RWPE2 (cell line): ENCODE measurements at regions not wholly inside any gene's neighbourhood (a gene's known extent, or its start where the extent isn't known, plus 50 kb on each side); places are given as distances from the start of the nearest gene placed in this dataset.

ENCODE experiments used
- ATAC-seq: fragments of 200-7000 bp; cut with Tn5 transposase; 3 replicates; pipeline ENCODE4 v1.9.1; 2021; ENCODE audit warnings: low read depth
- DNase-seq: peaks from one replicate; pipeline ENCODE4 v3.0.0-alpha.2; 2020; ENCODE audit warnings: low spot score
- H3K27ac ChIP-seq: fragments of 450-650 bp; 2 replicates; pipeline ENCODE4 v1.5.1; 2017; ENCODE audit warnings: mild to moderate bottlenecking; ENCODE audit not compliant: poor library complexity, severe bottlenecking
- H3K27me3 ChIP-seq: fragments of 250-450 bp; sonication (Bioruptor Pico); 2 replicates; pipeline ENCODE4 v1.5.1; 2021; ENCODE audit warnings: mild to moderate bottlenecking, moderate library complexity; ENCODE audit not compliant: insufficient read depth, poor library complexity, severe bottlenecking
- H3K36me3 ChIP-seq: fragments of 250-450 bp; sonication (Bioruptor Pico); 2 replicates; pipeline ENCODE4 v1.5.1; 2020; ENCODE audit warnings: low read depth, mild to moderate bottlenecking, moderate library complexity
- H3K4me1 ChIP-seq: fragments of 250-450 bp; sonication (Bioruptor Pico); 2 replicates; pipeline ENCODE4 v1.5.1; 2021; ENCODE audit warnings: mild to moderate bottlenecking, moderate library complexity; ENCODE audit not compliant: insufficient read depth, poor library complexity, severe bottlenecking
- H3K4me3 ChIP-seq: fragments of 250-450 bp; sonication (Bioruptor Pico); 2 replicates; pipeline ENCODE4 v1.5.1; 2021; ENCODE audit warnings: mild to moderate bottlenecking, moderate library complexity; ENCODE audit not compliant: severe bottlenecking
- H3K9me3 ChIP-seq: fragments of 250-450 bp; sonication (Bioruptor Pico); 2 replicates; pipeline ENCODE4 v1.5.1; 2021; ENCODE audit warnings: mild to moderate bottlenecking, moderate library complexity; ENCODE audit not compliant: severe bottlenecking
- CTCF ChIP-seq: fragments of 450-650 bp; IDR thresholded peaks from one replicate; pipeline ENCODE4 v1.5.1; 2017; ENCODE audit warnings: mild to moderate bottlenecking, moderate library complexity; ENCODE audit not compliant: poor library complexity, severe bottlenecking

- Histone ChIP-seq H3K4me3 (no peak overlapping the region), H3K4me1 (no peaks in the 10 kb centered on the region), H3K9me3 (no peaks in the 10 kb centered on the region), H3K27me3 (no peaks in the 10 kb centered on the region), H3K36me3 (no peaks in the 10 kb centered on the region), H3K27ac (no peak overlapping the region)
- TF ChIP-seq CTCF = no peak
- ATAC-seq = no peak
- DNase-seq = no peak
Measured at GRCh38 chr13:99847318-99847750, 124.2 kb downstream of the ZIC5 start.

GRCh38 chr13:99845161-99845874, 126.2 kb downstream of the ZIC5 start:
- H3K9me3 ChIP-seq = no peaks in the 10 kb centered on the region
- no peaks in the 10 kb centered on the region for H3K4me1 ChIP-seq
- no peak overlapping the region for H3K27ac ChIP-seq
- no peaks in the 10 kb centered on the region for H3K27me3 ChIP-seq
- no peak for ATAC-seq
- DNase-seq = no peak
- no peaks in the 10 kb centered on the region for H3K36me3 ChIP-seq
- no peak overlapping the region for H3K4me3 ChIP-seq
- no peak for TF ChIP-seq CTCF

GRCh38 chr13:99844421-99844820, 127.1 kb downstream of the ZIC5 start:
- Histone ChIP-seq H3K27ac (no peak overlapping the region), H3K9me3 (no peaks in the 10 kb centered on the region), H3K4me1 (no peaks in the 10 kb centered on the region), H3K4me3 (no peak overlapping the region), H3K36me3 (no peaks in the 10 kb centered on the region), H3K27me3 (no peaks in the 10 kb centered on the region)
- DNase-seq (no peak), ATAC-seq (no peak)
- TF ChIP-seq CTCF = no peak

GRCh38 chr13:99843872-99844271, 127.7 kb downstream of the ZIC5 start:
- Histone ChIP-seq H3K4me3 (no peak overlapping the region), H3K27me3 (no peaks in the 10 kb centered on the region), H3K36me3 (no peaks in the 10 kb centered on the region), H3K9me3 (no peaks in the 10 kb centered on the region), H3K4me1 (no peaks in the 10 kb centered on the region), H3K27ac (no peak overlapping the region)
- no peak for TF ChIP-seq CTCF
- no peak for DNase-seq
- ATAC-seq = no peak

- ATAC-seq = no peak
- no peak for TF ChIP-seq CTCF
Measured at GRCh38 chr13:99842405-99842804, 129.2 kb downstream of the ZIC5 start.

More at GRCh38 chr13:99842405-99842804, 129.2 kb downstream of the ZIC5 start:
- Histone ChIP-seq H3K4me1 (no peaks in the 10 kb centered on the region), H3K9me3 (no peaks in the 10 kb centered on the region), H3K27me3 (no peaks in the 10 kb centered on the region), H3K36me3 (no peaks in the 10 kb centered on the region), H3K27ac (no peak overlapping the region), H3K4me3 (no peak overlapping the region)
- no peak for DNase-seq
